Brain microvascular endothelial cell (primary cell): ENCODE measurements at regions not wholly inside any gene's neighbourhood (a gene's known extent, or its start where the extent isn't known, plus 50 kb on each side); places are given as distances from the start of the nearest gene placed in this dataset.

Experiments
- DNase-seq: peaks from one replicate; pipeline ENCODE4 v3.0.0-alpha.2; 2020
- H3K27ac ChIP-seq: fragments of 250-450 bp; sonication (Bioruptor Pico); 2 replicates; pipeline ENCODE4 v1.5.1; 2020; ENCODE audit warnings: mild to moderate bottlenecking, moderate library complexity
- H3K27me3 ChIP-seq: fragments of 250-450 bp; sonication (Bioruptor Pico); replicated peaks from 2 replicates; pipeline ENCODE4 v1.5.1; 2020; ENCODE audit warnings: mild to moderate bottlenecking
- H3K36me3 ChIP-seq: fragments of 250-450 bp; sonication (Bioruptor Pico); replicated peaks from 2 replicates; pipeline ENCODE4 v1.5.1; 2020; ENCODE audit warnings: mild to moderate bottlenecking
- H3K4me3 ChIP-seq: 2 replicates; pipeline ENCODE4 v1.5.1; 2011; ENCODE audit warnings: low read depth, mild to moderate bottlenecking, control low read depth, low read length, moderate library complexity
- CTCF ChIP-seq: IDR thresholded peaks from 2 replicates; pipeline ENCODE4 v1.5.1; 2011; ENCODE audit warnings: low read depth, mild to moderate bottlenecking, moderate library complexity, low read length, control low read depth, inconsistent platforms; ENCODE audit errors: missing control alignments
- in situ Hi-C: cut with HindIII; loops from 2 replicates; pipeline ENCODE4 v1.10.0; 2017; ENCODE audit warnings: low sequenced_read_pairs, low pct_ligation_motif_present

- no peak overlapping the region for H3K27ac ChIP-seq
- in situ Hi-C loops: no loop called here
- no peak for DNase-seq
Observed at GRCh38 chr16:9518051-9518450, 426.6 kb downstream of the HAPSTR1 start.

GRCh38 chr16:9518581-9518980, 427.1 kb downstream of the HAPSTR1 start:
- TF ChIP-seq CTCF: no peak
- no peak overlapping the region for H3K4me3 ChIP-seq
- in situ Hi-C loops: no loop called here
- no peaks in the 10 kb centered on the region for H3K27me3 ChIP-seq
- DNase-seq: no peak
- no peak overlapping the region for H3K27ac ChIP-seq
- no peaks in the 10 kb centered on the region for H3K36me3 ChIP-seq

More at GRCh38 chr16:9518051-9518450, 426.6 kb downstream of the HAPSTR1 start:
- Histone ChIP-seq H3K36me3 (no peaks in the 10 kb centered on the region), H3K4me3 (no peak overlapping the region), H3K27me3 (no peaks in the 10 kb centered on the region)
- TF ChIP-seq CTCF: no peak

GRCh38 chr16:9521749-9522370, 430.4 kb downstream of the HAPSTR1 start:
- DNase-seq: no peak
- H3K4me3 ChIP-seq: no peak overlapping the region
- no peak for TF ChIP-seq CTCF
- H3K36me3 ChIP-seq: no peaks in the 10 kb centered on the region
- no peaks in the 10 kb centered on the region for H3K27me3 ChIP-seq
- in situ Hi-C loops: no loop called here
- no peak overlapping the region for H3K27ac ChIP-seq

- no peak for TF ChIP-seq CTCF
- H3K27me3 ChIP-seq: no peaks in the 10 kb centered on the region
- in situ Hi-C loops: no loop called here
Observed at GRCh38 chr16:9522614-9523013, 431.2 kb downstream of the HAPSTR1 start.

GRCh38 chr16:9523994-9524393, 432.6 kb downstream of the HAPSTR1 start:
- Histone ChIP-seq H3K36me3 (no peaks in the 10 kb centered on the region), H3K27me3 (no peaks in the 10 kb centered on the region), H3K27ac (no peak overlapping the region), H3K4me3 (no peak overlapping the region)
- no peak for DNase-seq
- in situ Hi-C loops: no loop called here
- no peak for TF ChIP-seq CTCF

More at GRCh38 chr16:9522614-9523013, 431.2 kb downstream of the HAPSTR1 start:
- no peak for DNase-seq
- no peaks in the 10 kb centered on the region for H3K36me3 ChIP-seq
- H3K4me3 ChIP-seq: no peak overlapping the region
- H3K27ac ChIP-seq: no peak overlapping the region

GRCh38 chr16:9525037-9525436, 433.6 kb downstream of the HAPSTR1 start:
- DNase-seq: no peak
- TF ChIP-seq CTCF: no peak

More at GRCh38 chr16:9525037-9525436, 433.6 kb downstream of the HAPSTR1 start:
- Histone ChIP-seq H3K27me3 (no peaks in the 10 kb centered on the region), H3K4me3 (no peak overlapping the region), H3K27ac (no peak overlapping the region), H3K36me3 (no peaks in the 10 kb centered on the region)
- in situ Hi-C loops: no loop called here
